T-helper 1 cell (primary cell): ENCODE measurements at regions not wholly inside any gene's neighbourhood (a gene's known extent, or its start where the extent isn't known, plus 50 kb on each side); places are given as distances from the start of the nearest gene placed in this dataset.

Experiments
- DNase-seq, 5 donors: peaks; one replicate each; pipeline ENCODE4 v3.0.0-alpha.2; 2012 to 2020

DNA sequence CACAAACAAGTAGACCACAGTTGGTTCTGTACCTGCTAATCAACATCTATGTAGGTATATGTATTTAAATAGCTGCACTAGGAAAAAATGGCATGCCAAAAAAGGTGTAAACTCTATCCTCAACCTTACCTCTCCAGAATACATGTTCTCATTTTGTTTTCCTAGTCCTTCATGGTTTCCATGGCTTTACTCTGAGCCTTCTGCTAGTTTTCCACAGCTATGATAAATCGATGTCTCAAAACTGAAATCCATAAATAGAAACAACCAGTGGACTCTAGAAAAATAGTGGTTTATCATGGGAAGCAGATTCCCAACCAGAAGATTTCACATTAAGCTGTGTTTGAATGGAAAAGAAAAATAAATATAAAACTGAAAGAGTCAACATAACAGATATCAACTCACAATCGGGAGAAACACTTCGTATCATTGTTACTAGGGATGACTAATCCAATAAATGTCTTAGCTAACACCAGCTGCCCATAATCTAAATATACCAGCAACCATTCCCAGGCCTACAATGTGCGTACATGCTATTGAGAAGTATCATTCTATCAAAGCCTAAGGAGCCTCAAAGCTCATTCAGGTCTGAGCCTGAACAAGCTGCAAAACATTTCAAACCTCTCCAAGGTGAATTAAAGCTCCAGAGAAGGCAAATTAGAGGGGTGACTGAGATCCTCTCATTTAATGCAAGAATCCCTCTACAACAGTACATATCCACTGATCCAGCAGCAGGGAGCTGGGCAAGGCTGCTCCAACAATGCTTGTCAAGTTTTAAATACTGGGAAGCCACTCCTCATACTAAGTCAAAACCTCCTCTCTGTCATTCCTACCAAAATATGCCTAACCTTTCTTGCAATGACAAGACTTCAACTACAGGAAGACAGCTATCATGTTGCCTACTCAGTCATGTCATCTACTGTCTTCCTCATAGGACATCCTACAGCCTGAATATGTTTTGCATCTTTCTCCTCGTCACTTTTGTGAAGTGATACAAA is 90.2 kb downstream of the KCTD12 start:
- DNase-seq: no peak

DNA sequence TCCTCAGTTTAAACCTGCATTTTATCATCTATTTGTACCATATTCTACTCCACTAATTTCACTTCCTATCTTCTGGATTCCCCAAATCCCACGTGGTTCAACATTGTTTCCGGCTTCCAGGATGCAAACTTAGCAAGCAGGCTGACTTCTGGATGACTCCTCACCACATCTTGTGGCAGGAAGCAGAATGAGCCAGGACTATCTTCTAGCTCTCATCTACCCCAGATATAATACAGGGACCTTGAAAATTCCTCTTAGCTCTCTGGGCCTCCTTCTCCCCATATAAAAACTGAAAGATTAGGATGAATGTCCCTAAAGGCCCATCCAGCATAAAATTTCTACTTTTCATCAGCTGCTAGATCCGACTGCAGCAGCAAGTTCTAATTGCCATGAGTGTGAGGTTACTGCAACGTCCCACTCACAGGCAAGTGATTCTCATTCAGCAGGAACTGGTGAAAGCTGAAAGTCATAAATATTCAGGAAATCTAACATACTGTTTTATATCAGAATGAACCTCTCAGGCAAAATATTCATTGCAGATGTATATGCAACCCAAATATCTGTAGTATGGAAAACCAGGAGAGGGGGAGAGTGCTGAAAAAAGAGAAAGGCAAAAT is 93.4 kb downstream of the KCTD12 start:
- DNase-seq: no peak

GRCh38 chr13:76790980-76791819 is 95.0 kb downstream of the KCTD12 start:
- DNase-seq: no peak

GRCh38 chr13:76790526-76790925 is 95.7 kb downstream of the KCTD12 start:
- DNase-seq: no peak

GRCh38 chr13:76783798-76784197 is 102.4 kb downstream of the KCTD12 start:
- DNase-seq: no peak

- no peak for DNase-seq
Measured at GRCh38 chr13:76778853-76779252, 107.4 kb downstream of the KCTD12 start.

DNA sequence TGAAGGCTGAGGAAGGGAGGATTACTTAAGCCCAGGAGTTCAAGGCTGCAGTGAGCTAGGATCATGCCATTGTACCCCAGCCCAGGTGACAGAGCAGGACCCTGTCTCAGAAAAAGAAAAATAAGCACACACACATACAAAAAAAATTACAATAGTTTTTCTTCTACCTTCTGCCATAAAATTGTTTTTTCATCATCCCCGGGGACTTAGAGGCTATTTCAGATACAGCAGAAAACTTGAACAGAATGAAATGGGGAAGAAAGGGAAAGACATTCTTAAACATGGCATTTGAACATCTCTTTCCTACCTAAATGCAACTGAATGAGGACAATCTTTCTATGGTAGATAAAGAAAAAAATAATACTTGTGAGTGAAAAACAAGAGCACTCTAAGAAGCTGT is 109.1 kb downstream of the KCTD12 start:
- DNase-seq: no peak

DNA sequence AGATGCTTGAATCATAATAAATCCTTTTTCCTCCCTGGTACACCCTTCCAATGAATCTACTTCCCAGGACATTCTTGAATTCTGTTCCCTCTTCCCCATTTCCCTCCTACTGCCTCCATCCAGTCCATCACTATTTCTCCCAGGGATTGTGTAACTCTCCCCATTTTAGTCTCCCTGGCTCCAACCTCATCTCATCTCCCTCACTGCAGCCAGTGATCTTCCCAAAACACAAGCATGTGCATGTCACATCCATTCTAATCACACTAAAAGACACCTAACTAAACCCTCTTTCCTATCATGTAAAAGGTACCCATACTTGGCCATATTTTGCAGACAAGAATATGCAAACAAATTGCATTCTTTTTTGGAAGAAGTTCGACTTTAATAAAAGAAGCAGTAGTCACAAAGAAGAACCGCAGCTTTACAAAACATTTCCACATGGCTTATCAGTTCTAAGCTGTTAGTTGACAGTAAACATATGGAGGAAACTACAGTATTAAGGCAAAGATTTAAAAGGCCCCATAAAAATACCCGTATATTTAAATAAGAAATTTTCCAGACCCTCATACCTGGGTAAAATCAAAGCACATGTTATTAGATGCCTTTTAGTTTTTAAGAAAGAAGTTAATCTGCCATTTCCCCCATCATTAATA is 111.0 kb downstream of the KCTD12 start:
- DNase-seq: no peak

DNA sequence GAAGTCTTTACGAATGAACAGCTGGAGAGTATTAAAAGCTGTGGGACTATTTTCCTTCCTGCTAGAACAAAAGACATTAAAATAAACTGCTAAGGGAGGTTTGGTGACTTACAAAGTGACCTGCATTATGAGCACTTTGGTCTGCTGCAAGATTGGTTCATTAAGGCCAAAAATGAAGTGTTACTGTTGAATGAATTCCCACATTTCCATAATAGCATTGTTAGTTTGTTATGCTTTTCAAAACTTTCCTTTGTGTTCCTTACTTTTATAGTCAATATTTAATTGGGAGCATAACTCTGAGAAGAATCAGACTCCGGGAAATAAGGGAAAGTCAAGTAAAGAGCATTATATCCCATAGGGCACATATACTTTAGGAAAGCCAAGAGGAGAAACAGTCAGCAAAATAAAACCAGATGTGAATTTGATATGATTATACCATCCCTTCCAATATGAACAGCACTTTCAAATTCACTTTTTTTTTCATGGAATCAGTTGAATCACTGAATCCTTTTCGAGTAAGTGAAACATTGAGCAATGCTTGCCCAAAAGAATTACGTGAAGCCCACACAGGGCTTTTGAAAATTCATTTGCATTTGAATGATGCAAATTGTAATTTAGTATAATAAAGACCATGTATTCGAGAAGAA is 112.6 kb downstream of the KCTD12 start:
- DNase-seq: no peak

DNA sequence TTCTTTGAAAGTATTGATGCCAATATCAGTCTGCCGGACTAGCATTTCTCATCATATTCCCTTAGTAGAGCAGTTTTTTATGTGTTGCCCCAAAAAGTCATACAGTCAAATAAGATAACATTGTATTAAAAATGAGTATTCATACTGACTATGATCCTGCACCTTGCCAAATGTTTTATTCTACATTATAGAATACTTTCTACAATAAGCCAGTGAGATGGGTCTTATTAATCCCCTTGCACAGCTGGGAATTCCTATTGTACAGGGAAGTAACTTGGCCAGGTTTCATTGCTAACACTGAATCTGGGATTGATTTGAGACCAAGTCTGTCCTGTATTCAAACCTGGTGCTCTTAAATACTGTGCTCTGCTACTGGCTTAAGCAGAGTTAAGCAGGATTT is 114.0 kb downstream of the KCTD12 start:
- DNase-seq: no peak

GRCh38 chr13:76769271-76769791 is 116.9 kb downstream of the KCTD12 start:
- DNase-seq: no peak

DNA sequence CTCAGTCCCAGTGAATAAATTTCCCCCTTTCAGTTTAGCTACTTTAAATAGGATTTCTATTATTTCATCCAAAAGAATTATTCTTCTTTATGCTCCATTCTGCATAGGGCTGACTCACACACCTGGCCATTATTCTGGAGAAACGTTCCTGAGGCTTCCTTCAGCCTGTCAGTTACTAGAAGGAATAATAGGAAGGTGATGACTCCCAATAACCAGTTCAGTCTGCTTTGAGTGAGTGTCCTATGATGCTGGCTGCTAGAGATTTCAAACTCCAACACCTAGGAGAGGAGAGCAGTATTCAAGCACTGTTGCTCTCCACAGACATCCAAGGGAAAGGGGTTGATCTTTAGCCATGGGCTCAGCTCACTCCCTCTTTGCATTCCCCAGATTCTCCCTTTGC is 117.8 kb downstream of the KCTD12 start:
- no peak for DNase-seq

- no peak for DNase-seq
Measured at GRCh38 chr13:76764916-76765315, 121.3 kb downstream of the KCTD12 start.

DNA sequence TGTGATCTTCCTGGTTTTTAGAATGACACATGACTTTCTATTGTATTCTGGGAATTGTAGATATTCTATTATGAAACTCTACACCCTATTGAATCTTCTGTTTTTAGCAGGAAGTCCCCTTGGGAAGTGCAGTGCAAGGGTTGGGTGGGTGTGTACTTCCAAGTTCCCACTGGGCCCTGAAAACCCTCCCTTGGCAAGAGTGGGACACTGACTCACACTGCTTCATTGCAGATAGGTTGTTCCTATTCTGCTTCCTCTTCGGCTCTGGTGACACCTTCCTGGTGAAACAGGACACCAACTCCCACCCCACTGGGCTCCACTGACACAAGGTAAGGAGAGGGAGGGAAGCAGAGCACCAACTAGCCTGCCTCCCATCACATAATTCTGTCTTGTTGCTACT is 121.8 kb downstream of the KCTD12 start:
- DNase-seq: no peak

- DNase-seq: no peak
Measured at GRCh38 chr13:76762721-76763120, 123.5 kb downstream of the KCTD12 start.

DNA sequence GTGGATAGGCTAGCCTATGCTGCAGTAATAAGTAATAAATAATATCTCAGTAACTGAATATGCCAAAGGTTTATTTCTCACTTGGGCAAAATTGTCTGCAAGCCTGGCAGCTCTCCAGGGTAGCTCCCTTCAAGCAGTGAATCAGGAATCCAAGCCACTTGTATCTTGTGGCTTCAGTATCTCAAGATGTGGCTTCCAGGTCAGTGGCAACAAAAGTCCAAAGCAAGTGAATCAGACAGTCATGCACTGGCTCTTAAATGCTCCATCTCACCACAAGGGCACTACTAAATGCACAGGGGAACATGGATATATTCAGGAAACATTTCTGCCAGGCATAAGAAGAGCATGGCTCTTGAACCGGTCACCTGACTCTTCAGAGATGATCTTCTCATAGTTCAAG is 126.3 kb downstream of the KCTD12 start:
- DNase-seq: no peak

GRCh38 chr13:76758738-76759137 is 127.5 kb downstream of the KCTD12 start:
- DNase-seq: no peak

GRCh38 chr13:76758257-76758656 is 127.9 kb downstream of the KCTD12 start:
- no peak for DNase-seq

GRCh38 chr13:76756451-76756850 is 129.8 kb downstream of the KCTD12 start:
- DNase-seq: no peak

DNA sequence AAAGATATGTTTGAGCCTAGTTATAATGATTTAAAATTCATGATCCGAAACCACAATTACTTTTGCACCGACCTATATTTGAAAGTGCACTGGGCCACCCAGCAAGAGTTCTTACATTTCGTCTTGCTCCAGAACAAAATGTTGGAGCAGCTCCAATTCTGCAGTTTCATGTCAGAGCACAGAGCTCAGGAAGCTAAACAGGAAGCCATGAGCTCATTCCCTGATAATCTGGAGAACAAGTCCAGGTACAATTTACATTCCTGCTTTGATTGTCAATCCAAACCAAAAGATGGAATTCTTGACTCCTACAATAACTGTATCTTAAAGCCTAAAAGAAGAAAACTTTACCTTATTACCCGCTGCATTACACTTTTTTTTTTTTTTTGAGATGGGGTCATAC is 131.8 kb downstream of the KCTD12 start:
- no peak for DNase-seq

- DNase-seq: no peak
Measured at GRCh38 chr13:76751278-76751677, 134.9 kb downstream of the KCTD12 start.

- DNase-seq: no peak
Measured at GRCh38 chr13:76750126-76750525, 136.1 kb downstream of the KCTD12 start.
